ENCODE measurements at regions not wholly inside any gene's neighbourhood (a gene's known extent, or its start where the extent isn't known, plus 50 kb on each side); places are given as distances from the start of the nearest gene placed in this dataset.

- H3T11ph ChIP-seq (ENCODE audit: low read length), result no peak overlapping the region
- no peak overlapping the region for H2BK12ac ChIP-seq (ENCODE audit: insufficient read length, low read depth, low read length)
- no peaks in the 10 kb centered on the region for H3K79me2 ChIP-seq (ENCODE audit: insufficient read depth, low read length)
- no peak overlapping the region for H3K4me3 Mint-ChIP-seq
- peaks cover 0 to 14% of the 10 kb centered on the region in 2 experiments; a peak in 1 of 5 replicates for H3K9me3 Mint-ChIP-seq
- no peak overlapping the region for H3K56ac ChIP-seq (ENCODE audit: insufficient read length, low read depth, low read length)
- no peaks in the 10 kb centered on the region for H3K23me2 ChIP-seq (ENCODE audit: insufficient read length, low read depth, low read length, poor library complexity, severe bottlenecking)
- H3K4me1 ChIP-seq (ENCODE audit: insufficient read depth, low read length), result no peaks in the 10 kb centered on the region
- H2BK120ac ChIP-seq (ENCODE audit: low read depth, low read length, poor library complexity, severe bottlenecking), result no peak overlapping the region
- H2BK5ac ChIP-seq (ENCODE audit: insufficient read length, low read length), result no peak overlapping the region
- H3K79me1 ChIP-seq (ENCODE audit: insufficient read depth, low read depth, low read length, poor library complexity, severe bottlenecking), result no peaks in the 10 kb centered on the region
- H3K23ac ChIP-seq (ENCODE audit: insufficient read length, low read depth, low read length), result no peak overlapping the region
- no peak overlapping the region for H4K5ac ChIP-seq (ENCODE audit: insufficient read length, low read depth, low read length)
- no peak overlapping the region for H3K27ac ChIP-seq (ENCODE audit: insufficient read length, low read depth, low read length)
- no peak overlapping the region for H3K4me2 ChIP-seq (ENCODE audit: insufficient read depth, insufficient read length, low read length)
- H4K91ac ChIP-seq (ENCODE audit: insufficient read length, low read depth, low read length), result no peak overlapping the region
- no peak overlapping the region for H3K9ac ChIP-seq (ENCODE audit: extremely low read depth, insufficient read length, low read length)
- H3K18ac ChIP-seq (ENCODE audit: insufficient read length, low read depth, low read length), result no peak overlapping the region
- no peaks in the 10 kb centered on the region for H3K9me3 ChIP-seq (ENCODE audit: control insufficient read depth, low read depth, low read length)
- peaks cover 3% of the 10 kb centered on the region for H4K20me1 ChIP-seq (ENCODE audit: control insufficient read depth, insufficient read depth, insufficient read length)
- DNase-seq, result no peak
- H3K27ac Mint-ChIP-seq, result no peak overlapping the region
- H2BK20ac ChIP-seq (ENCODE audit: low read depth, low read length, poor library complexity, severe bottlenecking), result no peak overlapping the region
- no peaks in the 10 kb centered on the region; the same call in 1 of the 2 replicates for H3K27me3 ChIP-seq (ENCODE audit: insufficient read depth, low read length)
- no peak overlapping the region for H3K4ac ChIP-seq (ENCODE audit: low read depth, low read length)
- H3K14ac ChIP-seq (ENCODE audit: insufficient read depth, low read length), result no peak overlapping the region
- peaks cover 44% of the 10 kb centered on the region for H3K27me3 Mint-ChIP-seq (ENCODE audit: low read depth)
- no peak overlapping the region for H2AK5ac ChIP-seq (ENCODE audit: insufficient read length, low read length)
- TF ChIP-seq CTCF (conservative IDR thresholded peaks at IDR 0.05), result no peak
- 100% methylated on average over 2 of the region's 25 CpGs for WGBS (ENCODE audit: extremely low coverage, insufficient read length, low lambda C conversion rate)
- no peak overlapping the region for H2AFZ ChIP-seq (ENCODE audit: low read length)
- H3K36me3 Mint-ChIP-seq (ENCODE audit: insufficient read depth in 1 of 3, low read depth in 3 of 3), result no peaks in the 10 kb centered on the region; a peak in 1 of 7 replicates
- H2BK15ac ChIP-seq (ENCODE audit: low read depth, low read length), result no peak overlapping the region
- H4K8ac ChIP-seq (replicated peaks; ENCODE audit: insufficient read length, low read depth, low read length), result no peak overlapping the region
- peaks cover 6 to 10% of the 10 kb centered on the region in 2 experiments for H3K4me1 Mint-ChIP-seq
Measured at GRCh38 chr20:57090590-57091560, 175.6 kb downstream of the BMP7 start.
